ENCODE measurements at regions not wholly inside any gene's neighbourhood (a gene's known extent, or its start where the extent isn't known, plus 50 kb on each side); places are given as distances from the start of the nearest gene placed in this dataset.
"Not testable (repeated sequence)": the region's sequence is repeated elsewhere in the genome, so short reads cannot be mapped to it uniquely, and the experiment has no call there.

DNA sequence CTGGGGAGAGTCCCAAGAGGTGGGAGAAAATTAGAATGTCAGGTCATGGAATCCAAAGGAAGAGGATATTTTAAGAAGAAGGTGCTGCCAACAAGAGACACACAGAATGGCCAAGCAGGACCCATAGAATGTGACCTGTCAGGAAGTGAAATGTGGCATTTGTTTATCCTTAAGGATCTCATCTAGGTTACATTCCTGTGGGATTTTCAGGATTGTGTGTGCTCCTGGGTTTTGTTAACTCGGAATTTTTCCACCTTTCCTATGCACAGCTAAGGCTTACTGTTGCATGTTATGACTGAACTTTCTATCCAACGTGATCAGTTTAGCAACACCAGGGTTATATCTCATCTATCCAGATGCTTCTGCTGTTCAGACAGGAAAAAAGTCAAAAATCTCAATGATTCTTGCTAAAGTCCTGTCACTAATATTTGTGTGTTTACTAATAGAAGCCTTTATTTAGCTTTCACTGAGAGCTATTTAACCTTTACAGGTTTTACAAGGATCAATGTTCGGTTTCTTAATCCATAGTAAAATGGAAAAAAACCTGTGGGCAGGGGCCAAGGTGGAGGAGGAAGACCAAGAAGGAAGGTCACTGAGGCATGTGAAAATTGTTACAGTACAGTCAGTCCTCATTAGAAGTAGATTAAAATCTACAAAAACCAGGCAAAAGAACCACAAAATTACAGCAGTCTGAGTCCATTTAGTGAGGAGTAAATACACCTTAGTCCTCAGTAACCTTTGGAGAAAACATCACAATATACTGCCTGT, 437.8 kb upstream of the NPVF start:
- DNase-seq (ENCODE audit: low read depth) = no peak

DNA sequence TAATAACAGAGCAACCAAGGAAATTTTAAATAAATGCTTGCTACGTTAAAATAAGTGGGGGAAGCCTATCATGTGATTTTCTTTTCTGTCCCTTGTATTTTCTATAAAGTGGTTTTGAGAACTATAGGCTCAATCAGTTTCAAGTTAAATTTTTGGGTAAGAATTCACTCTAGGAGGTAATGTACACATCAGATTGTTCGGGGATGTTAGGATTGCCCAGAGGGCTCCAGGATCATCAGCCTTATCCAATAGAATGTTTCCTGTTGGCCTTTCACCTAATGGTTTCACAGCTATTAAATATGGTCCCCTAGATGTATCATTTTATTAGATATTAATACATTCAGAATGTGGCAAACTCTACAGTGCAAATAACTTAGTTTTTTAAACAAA, 438.4 kb upstream of the NPVF start:
- no peak for DNase-seq (ENCODE audit: low read depth)

DNA sequence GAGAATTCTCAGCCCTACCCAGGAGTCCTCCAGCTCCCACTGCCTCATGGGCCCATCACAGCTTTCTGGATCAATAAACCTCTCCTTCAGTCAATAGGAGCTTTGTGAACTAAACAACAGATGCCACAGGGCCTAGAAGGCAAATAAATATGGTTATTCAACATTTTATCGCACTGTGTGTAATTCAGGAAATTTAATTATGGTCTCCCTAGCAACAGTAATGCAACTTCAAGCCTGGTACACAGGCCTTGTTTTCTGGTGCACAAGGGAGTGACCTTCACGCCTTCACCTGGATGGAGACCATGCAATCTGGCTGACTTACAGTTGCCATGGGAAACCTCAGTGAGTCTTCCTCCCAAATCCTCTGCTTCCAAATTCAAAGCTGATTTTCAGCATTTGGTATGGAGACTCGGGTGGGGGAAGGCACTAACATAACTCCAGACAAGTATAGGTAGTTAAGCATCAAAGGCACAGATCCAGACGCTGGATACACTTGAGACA, 441.0 kb upstream of the NPVF start:
- no peak for DNase-seq (ENCODE audit: low read depth)

DNA sequence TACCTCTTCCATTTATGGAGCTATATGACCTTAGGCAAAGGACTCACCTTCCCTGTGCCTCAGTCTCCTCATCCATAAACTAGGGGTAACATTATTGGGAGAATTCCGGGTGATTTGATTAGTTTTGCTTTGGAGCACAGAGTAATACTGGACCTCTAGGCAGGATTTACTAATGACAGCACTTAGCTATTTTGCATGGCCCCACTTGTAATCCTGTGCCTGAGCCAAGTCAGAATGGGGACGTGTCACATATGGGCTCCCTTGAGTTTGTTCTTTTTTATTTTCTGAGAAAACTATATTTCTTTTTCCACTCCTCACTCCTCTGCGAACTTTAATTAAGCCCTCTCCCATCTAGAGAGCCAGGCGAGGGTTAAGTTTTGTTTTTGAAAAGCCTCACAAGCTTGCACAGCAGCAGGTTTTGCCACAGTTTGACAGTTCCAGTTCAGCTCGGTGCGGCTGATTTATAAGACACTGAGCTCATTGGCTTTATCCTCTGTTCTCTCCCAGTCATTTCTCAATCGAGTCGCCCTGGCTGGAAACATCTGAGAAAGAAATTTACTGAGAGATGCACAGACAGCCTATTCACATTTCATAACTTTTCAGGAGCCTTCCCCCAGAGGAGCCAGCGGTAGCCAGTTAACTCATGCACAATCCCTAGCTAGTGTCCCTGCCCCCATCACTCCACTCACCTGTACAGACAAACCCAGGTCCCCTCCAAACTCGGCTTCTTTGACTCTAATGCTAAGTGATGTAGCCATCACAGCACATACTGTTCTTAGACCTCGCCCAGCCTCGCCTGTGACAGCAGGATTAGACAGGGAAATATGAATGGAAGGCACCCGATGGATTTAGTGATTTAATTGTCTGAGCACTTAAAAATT, 441.9 kb upstream of the NPVF start:
- no peak for DNase-seq (ENCODE audit: low read depth)

DNA sequence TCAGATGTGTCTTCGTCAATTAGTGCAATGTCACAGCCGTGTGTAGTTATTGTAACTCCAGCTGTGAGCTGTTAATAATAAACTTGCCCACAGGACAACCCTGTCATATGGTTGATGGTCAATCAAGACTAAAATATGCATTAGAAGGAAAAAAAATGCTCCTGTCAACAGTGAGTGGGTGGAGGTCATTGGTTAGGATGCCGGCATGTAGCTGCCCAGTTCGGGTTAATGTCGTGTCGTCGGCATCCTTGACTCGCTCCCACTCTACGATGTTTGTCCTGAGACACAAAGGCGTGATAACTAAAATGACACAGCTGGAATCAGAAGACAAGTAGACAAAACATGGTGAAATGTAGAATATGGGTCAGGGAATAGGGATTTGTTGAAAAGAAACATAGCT, 442.8 kb upstream of the NPVF start:
- DNase-seq (ENCODE audit: low read depth) = no peak

DNA sequence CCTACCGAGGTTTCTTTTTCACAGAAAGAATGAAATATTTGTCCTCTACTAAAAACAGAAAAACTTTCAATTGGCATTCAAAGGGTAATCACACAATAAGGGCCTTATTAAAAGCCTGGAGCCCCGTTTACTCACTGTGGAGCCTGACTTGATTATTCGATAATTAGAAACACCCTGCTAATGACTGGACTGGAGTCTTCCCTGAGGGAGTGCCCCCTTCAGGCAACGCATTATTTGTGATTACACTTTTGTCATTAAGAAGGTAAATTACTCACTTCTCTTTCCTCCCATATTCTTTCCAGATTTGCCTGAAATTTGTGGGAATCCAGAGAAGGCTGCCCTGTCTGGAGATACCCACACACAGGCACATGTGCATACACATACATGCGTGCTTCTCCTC, 444.2 kb upstream of the NPVF start:
- DNase-seq (ENCODE audit: low read depth) = no peak

DNA sequence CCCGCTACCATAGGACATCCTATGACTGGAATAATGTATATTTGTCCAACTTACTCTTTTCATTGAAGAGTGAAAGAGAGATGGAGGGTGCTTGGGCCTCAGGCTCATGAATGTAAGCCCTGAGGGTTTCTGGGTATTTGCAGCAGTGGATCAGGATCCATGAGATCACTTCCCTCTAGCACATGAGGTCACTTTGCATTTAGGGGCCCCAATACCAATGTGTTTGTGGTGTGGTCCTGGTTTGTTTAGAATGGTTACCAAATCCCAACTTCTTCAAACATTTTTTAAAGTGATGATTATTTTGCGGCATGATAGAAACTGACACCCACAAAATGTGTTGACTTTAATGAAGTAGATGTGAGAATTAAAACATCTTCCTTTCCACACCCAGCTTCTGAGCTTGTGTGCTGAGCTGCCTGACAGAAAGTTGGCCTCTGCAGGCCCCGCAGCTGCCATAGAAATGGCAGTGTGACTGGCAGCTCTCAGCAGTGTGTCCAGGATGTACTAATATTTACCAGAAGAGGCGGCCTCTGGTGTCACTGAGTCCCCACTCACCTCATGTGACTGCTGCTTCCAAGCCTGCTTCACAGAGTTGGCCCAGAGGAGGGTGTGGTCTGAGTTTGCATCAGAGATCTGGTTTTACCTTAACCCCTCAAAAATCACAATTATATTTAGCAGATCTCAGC, 447.6 kb upstream of the NPVF start:
- DNase-seq (ENCODE audit: low read depth) = no peak

DNA sequence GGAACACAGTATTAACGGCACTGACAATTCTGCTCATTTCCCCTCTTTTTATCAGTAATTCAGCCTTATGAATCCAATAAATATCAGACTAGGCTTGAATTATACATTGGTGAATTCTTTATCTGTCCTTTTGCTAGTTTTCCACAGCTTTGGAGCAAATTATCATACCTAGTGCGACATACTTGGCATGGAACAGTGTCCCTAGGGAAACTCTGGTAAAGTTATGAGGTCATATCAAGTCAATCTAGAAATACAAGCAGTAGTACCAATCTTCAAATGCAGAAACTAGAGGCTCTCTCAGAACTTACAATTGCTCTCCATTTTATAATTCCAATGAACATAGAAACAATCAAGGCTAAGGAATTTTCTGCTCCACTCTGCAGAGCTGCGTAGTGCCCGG, 449.3 kb upstream of the NPVF start:
- no peak for DNase-seq (ENCODE audit: low read depth)

DNA sequence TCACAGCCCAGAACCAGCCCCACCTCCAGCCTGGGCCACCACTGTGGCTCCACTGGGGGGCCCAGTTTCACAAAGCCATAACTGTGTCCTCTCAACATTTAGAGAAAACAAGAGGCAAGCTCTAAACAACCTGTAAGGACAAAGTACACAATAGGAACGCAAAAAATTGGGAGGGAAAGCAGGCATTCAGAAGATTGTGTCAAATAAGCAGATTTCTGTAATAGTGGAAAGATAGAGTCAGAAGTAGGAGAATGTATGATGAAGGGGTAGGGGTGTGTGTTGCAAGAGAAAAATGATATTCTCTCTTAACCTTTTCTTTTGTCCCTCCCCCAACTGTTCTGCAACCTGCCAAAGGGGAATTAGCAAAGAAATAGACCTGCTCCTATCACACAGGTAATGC, 449.9 kb upstream of the NPVF start:
- DNase-seq (ENCODE audit: low read depth) = no peak

DNA sequence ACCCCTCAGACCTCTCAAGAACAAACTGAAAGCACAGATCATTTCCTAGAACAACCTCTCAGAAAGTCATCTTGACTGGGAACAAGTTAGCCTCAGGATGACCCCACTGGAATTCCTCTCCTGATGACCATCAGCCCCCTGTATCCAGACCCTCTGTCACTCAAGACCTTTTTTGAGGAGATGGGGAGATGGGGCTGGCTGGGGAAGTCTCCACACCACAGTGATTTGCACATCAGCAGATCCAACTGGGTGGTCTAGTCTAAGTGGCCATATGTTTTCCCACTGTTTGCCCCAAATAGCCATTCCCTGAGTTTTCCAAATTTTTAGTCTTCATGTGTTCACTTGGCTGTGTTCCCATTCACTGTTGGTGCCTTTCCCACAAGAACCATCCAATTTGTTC, 452.4 kb upstream of the NPVF start:
- DNase-seq (ENCODE audit: low read depth) = no peak

DNA sequence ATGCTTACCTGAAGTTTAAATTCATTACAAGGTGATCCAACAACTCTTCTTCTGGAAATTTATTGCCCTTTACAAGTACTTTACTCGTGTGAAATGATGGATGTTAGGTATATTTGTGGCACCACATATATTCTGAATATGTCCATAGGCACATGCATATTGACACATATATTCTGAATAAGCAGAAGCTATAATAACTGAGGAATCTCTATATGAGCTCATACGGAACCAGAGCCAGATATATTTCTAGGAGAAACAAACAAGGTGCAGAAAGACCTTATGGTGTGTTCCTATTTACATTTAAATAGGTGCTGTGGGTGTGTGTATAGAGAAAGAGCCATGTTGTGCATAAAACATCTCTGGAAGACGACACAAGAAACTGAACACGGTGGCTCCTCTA, 456.1 kb upstream of the NPVF start:
- DNase-seq (ENCODE audit: low read depth) = no peak

DNA sequence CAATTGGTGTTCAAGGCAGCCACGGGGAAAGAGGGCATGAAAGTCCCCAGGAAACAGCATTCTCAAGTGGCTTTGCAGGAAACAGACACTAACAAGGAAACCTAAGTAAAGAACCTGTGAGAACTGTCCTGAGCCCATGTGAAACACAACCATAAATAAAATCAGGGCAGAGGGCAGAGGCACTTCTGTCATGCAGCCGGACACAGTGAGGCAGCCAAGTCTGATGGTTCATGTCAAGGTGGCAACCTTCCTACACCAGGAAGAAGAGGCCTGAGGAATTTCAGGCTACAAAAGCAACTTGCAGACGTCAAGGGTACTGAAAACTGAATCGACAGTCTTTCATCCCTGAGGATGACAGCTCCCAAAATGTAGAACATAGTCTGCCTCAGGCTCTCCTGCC, 458.2 kb upstream of the NPVF start:
- no peak for DNase-seq (ENCODE audit: low read depth)

DNA sequence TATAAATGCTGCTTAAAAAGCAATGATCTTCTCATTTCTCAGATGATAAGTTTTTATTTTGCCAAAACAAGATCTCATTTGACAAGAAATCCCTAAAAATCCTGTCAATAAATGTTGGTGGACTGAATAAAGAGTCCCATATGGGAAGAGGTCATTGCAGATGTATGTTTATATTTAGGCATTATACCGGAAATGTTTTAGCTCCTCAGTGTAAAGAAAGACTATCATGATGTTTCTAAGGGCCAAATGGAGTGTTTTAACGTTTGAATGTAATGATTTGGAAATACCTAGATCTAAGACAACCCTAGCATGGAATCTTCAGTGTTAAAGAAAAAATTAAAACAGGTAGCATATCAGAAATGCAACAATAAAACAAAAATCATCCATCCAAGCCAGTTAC, 457.8 kb upstream of the NFE2L3 start:
- no peak for DNase-seq (ENCODE audit: low read depth)

DNA sequence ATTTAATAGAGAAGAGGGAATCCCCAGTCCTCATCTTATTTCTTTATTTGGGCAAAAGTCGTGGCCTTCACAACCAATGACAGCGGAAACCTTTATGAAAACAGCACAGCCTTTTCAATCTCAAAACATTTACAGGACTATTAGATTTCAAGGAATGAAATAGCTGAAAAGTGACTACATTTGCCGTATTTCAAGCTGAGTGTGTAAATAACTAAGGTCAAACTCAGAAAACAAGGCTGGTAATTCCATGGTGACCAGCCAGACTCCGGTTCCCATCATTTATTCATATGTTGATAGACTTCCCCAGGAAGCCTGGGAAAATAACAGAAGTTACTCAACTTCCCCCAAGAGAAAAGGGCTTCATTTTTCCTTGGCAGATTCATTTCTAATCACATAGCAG, 457.3 kb upstream of the NFE2L3 start:
- no peak for DNase-seq (ENCODE audit: low read depth)

DNA sequence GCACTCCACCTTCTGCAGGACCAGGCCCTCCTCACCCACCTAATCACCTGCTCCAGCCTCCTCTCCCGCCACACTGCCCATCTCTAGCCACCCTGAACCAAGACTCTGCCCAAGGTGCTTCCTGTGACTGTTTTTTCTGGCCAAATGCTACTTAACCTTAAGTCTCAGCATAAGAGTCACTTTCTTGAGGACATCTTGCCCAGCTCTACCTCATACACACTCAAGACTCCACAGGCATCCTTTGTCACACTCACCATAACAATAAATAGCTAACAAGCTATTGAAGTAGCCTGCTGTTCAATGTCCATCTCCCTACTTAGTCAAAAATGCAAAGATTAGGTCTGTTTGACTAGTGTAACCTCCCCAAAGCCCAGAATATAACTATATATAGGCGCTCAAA, 455.4 kb upstream of the NFE2L3 start:
- DNase-seq (ENCODE audit: low read depth) = no peak

DNA sequence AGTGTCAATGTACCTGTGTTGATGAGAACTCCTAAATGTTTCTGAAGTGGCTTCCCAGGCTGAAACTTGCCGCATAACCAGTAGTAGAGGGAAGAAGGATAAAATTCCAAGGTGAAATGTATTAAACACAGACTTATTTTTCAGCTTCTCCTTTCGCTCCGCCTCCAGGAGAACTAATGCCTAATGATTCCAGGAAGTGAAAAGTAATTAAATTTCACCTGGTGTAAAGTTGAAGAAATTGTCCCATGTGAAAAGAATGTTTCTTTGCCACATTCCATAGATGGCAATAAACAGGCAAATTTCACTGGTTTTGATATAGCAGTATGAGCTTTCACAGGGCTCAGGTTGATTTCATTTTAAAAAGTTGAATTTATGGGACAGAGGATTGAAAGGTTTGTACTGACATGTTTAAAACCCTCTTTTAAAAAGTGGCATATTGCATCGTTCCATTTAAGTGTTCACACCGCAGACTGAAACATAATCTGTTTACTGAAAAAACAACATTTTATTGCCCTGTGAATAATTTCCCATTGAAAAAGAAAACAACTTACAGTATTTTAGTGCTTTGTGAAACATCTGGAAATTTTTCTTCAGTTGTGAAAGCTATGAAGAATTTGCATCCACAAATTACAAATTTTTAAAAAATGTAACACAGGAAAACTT, 453.4 kb upstream of the NFE2L3 start:
- no peak for DNase-seq (ENCODE audit: low read depth)

DNA sequence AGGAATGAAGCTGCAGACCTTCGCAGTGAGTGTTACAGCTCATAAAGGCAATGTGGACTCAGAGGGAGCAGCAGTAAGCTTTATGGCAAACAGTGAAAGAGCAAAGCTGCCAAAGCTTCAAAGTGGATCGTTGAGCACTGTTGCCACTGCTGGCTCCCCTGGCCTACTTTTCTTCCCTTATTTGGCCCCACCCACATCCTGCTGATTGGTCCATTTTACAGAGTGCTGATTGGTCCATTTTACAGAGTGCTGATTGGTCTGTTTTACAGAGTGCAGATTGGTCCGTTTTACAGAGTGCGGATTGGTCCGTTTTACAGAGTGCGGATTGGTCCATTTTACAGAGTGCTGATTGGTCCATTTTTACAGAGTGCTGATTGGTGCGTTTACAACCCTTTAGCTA, 451.9 kb upstream of the NFE2L3 start:
- DNase-seq (ENCODE audit: low read depth) = not testable (repeated sequence)

DNA sequence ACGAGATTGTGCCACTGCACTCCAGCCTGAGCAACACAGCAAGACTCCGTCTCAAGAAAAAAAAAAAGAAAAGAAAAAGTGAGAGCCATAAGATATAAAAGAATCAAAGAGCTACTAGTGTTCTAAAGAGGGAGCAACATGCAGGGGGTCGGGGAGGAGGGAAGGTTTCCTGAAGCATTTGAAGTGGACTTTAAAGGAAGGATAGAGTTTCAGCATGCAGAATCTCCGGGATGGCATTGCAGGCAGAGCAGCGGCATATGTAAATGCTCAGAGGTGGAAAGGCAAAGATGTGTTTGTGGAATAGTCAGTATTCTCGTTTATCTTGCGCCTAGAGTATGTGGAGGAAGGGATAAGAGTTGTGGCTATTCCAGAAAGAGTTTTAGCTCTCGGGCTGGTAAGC, 447.6 kb upstream of the NFE2L3 start:
- DNase-seq (ENCODE audit: low read depth) = no peak

DNA sequence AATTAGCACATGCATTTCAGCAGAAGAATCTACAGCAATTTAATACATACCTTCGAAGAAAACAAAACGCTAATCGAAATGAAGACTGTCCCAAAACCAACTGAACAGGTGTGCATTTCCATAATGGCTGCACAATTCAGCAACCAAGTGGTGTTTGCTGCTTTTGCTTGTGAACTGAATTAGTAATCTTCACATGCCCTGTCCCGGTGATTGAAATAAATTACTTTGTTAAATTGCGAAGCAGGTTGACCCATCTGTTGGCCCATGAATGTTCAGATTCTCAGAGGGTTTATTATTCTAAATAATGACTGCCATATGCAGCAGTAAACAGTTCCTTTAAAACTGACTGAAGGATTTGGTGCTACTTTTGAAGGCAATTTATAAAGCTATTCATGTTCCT, 445.2 kb upstream of the NFE2L3 start:
- no peak for DNase-seq (ENCODE audit: low read depth)

DNA sequence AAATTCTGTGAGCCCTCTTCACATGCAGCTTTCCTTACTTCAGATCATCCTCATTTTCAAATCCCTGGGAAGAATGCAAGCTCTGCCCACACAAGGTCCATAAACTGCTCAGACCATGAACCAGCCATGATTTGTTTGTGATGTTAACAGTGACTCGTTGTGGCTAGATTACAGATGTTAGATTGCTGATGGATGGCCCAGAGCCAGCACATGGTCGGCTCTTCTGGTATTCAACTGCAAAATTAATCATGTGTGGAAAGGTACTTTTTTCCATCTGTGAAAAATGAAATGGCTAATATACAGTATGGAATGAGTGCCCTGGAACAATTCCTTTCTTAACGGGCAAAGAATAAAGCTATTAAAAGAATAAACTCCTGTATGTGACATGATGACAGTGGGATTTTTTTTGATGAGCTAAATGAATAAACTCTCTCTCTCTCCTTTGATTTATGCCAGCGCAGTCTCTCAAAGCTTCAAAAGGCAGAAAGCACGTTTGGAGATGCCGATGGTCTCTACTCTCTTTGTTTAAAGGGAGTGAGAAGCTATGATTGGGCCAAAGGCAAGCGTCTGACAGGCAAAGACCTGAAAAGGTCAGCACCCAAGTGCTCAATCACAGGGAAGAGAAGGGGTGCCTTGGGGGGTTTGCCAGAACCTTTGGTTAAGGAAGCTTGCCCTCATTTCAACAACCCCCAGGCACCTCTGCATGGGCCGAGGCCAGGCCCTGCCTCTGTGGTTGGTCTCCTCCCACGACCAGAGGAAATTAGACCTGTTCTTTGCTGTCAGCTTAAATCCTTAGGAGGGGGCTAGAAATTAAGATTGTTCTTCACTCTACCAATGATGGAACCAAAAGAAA, 444.0 kb upstream of the NFE2L3 start:
- peak; percentile 75 for DNase-seq (ENCODE audit: low read depth)

DNA sequence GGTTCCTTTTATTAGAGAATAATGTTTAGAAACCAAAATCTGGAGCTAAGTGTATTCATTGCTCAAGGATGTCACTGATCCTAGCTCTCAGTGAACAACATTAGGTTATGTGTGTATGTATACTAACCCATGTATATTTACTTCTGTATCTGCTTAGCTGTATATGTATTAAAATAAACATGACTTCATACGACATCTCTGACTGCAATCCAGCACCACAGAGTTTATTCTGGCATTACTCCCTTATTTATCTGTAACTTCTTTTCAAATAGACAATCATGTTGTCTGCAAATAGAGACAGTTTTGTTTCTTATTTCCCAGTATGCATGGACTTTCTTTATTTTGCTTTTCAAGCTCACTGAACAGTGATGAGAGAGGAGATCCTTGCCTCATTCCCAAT, 441.0 kb upstream of the NFE2L3 start:
- DNase-seq (ENCODE audit: low read depth) = no peak

Data from Daoy (cell line).